CD4-positive, alpha-beta T cell (primary cell): ENCODE measurements at regions not wholly inside any gene's neighbourhood (a gene's known extent, or its start where the extent isn't known, plus 50 kb on each side); places are given as distances from the start of the nearest gene placed in this dataset.
"Not testable (repeated sequence)": the region's sequence is repeated elsewhere in the genome, so short reads cannot be mapped to it uniquely, and the experiment has no call there.

ENCODE experiments used
- ATAC-seq: fragments of 200-7000 bp; cut with Tn5 transposase; one replicate; pipeline ENCODE4 v1.10.0; 2022; ENCODE audit warnings: mild to moderate bottlenecking; ENCODE audit not compliant: poor library complexity
- CTCF ChIA-PET: fragments of 350-600 bp; sonication (Branson Sonifier 250); formaldehyde crosslinking; loops from one replicate; lab custom pipeline; 2021; ENCODE audit warnings: antibody characterized with exemption, inconsistent platforms; lab: Charles Lee
- POLR2A ChIA-PET: fragments of 350-600 bp; sonication (Branson Sonifier 250); formaldehyde crosslinking; loops from one replicate; lab custom pipeline; 2021; ENCODE audit warnings: antibody characterized with exemption, inconsistent platforms; lab: Charles Lee
- DNase-seq, 14 experiments: peaks; one replicate each; pipeline ENCODE4 v3.0.0-alpha.2; 2013 to 2020; ENCODE audit warnings: mixed read lengths in 2 of 14
- H3K27ac ChIP-seq, 2 donors: one replicate each; pipeline versions ENCODE4 v1.5.1 to v1.7.0; 2013; ENCODE audit warnings: low read length in 2 of 2, low read depth in 1 of 2, mild to moderate bottlenecking in 1 of 2
- H3K27me3 ChIP-seq, 2 experiments: 1 replicate in 1 of 2; 2 replicates in 1 of 2; pipeline versions ENCODE4 v1.6.1 to v1.7.0; 2013; ENCODE audit warnings: low read length in 2 of 2, control low read depth in 1 of 2, mild to moderate bottlenecking in 1 of 2, moderate library complexity in 1 of 2; ENCODE audit not compliant: insufficient read depth in 2 of 2, control insufficient read depth in 1 of 2
- H3K36me3 ChIP-seq: one replicate; pipeline ENCODE4 v1.6.1; 2013; ENCODE audit warnings: low read length, control low read depth; ENCODE audit not compliant: insufficient read depth
- H3K4me1 ChIP-seq: one replicate; pipeline ENCODE4 v1.6.1; 2013; ENCODE audit warnings: low read length, control low read depth; ENCODE audit not compliant: insufficient read depth
- H3K4me3 ChIP-seq: one replicate; pipeline ENCODE4 v1.5.1; 2013; ENCODE audit warnings: mild to moderate bottlenecking, low read length, moderate library complexity
- H3K9me3 ChIP-seq, 2 experiments: 1 replicate in 1 of 2; 2 replicates in 1 of 2; pipeline versions ENCODE4 v1.6.1 to v1.7.0; 2013; ENCODE audit warnings: low read length in 2 of 2, mild to moderate bottlenecking in 2 of 2, control low read depth in 1 of 2, moderate library complexity in 1 of 2; ENCODE audit not compliant: control insufficient read depth in 1 of 2, insufficient read depth in 1 of 2
- H3K27ac Mint-ChIP-seq: one replicate; pipeline ENCODE4 v1.8.0; 2020; ENCODE audit warnings: mixed read lengths
- H3K27me3 Mint-ChIP-seq: one replicate; pipeline ENCODE4 v1.8.0; 2021; ENCODE audit warnings: mixed read lengths
- H3K36me3 Mint-ChIP-seq: one replicate; pipeline ENCODE4 v1.8.0; 2021; ENCODE audit warnings: low read depth, mixed read lengths
- H3K4me1 Mint-ChIP-seq: one replicate; pipeline ENCODE4 v1.8.0; 2021; ENCODE audit warnings: low read depth, mixed read lengths
- H3K4me3 Mint-ChIP-seq: one replicate; pipeline ENCODE4 v1.8.0; 2020; ENCODE audit warnings: mild to moderate bottlenecking, mixed read lengths
- H3K9me3 Mint-ChIP-seq: one replicate; pipeline ENCODE4 v1.8.0; 2020; ENCODE audit warnings: mixed read lengths
- intact Hi-C, 2 experiments: fragments of 100-400 bp; cut with DNase I in 1 of 2; cut with micrococcal nuclease in 1 of 2; formaldehyde crosslinking; loops; one replicate each; pipeline versions ENCODE4 v1.15.1 to v1.9.0; 2023 to 2025; cut with DNase I, micrococcal nuclease
- TF ChIP-seq, protein P1 (sequence below): fragments of 200-600 bp; IDR thresholded peaks from one replicate; pipeline ENCODE4 v1.8.0; 2022; ENCODE audit warnings: antibody characterized with exemption, mild to moderate bottlenecking

DNA sequence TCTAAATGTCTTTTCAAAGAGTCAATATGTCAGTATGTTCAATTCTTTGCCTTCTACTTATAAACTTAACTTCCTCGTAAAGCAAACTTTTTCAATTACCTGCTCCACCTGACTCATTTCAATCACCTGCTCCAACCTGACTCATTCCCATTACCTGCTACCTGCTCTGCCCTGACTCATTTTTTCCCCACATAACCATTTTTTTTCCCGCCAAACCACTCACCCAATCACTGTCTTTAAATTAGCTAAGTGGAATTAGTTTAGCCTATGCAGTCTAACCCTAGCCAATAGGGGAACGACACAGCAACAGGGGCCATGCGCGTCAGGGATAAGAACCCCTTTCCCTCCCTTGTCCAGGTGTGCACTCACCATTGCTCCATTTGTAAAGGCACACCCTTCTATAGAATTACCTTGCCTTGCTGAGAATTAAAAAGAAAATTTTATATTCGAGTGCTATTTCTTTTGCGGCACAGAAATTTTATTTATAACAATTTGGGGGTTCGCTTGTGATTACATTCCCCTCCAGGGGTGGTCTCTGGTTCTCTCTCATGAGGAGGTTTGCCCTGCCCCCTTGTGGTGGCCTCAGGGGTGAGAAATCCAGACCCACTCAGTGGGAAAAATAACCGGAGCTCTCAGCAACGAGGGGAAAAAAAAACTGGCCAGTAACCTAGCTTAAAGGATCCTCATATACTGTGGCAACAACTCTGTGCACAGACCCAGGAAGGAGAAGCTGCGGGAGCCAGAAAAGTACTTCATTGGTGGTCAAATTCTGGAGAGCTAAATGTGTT lies 193.1 kb downstream of the ZNF486 start:
- intact Hi-C loops: no loop called here
- ChIA-PET CTCF (no interaction called here), POLR2A (no interaction called here)
- H3K4me1 ChIP-seq: no peaks in the 10 kb centered on the region
- H3K27ac Mint-ChIP-seq: no peak overlapping the region
- ATAC-seq (no peak), DNase-seq (no peak)
- H3K4me3 ChIP-seq: no peak overlapping the region
- H3K9me3 ChIP-seq: peaks cover 4 to 23% of the 10 kb centered on the region in 2 experiments
- no peak overlapping the region for H3K27ac ChIP-seq
- no peaks in the 10 kb centered on the region for H3K27me3 ChIP-seq
- no peaks in the 10 kb centered on the region for H3K36me3 ChIP-seq
- no peaks in the 10 kb centered on the region for H3K36me3 Mint-ChIP-seq
- no peaks in the 10 kb centered on the region for H3K4me1 Mint-ChIP-seq
- H3K9me3 Mint-ChIP-seq: peaks cover 7% of the 10 kb centered on the region
- H3K27me3 Mint-ChIP-seq: no peaks in the 10 kb centered on the region
- TF ChIP-seq, protein P1, sequence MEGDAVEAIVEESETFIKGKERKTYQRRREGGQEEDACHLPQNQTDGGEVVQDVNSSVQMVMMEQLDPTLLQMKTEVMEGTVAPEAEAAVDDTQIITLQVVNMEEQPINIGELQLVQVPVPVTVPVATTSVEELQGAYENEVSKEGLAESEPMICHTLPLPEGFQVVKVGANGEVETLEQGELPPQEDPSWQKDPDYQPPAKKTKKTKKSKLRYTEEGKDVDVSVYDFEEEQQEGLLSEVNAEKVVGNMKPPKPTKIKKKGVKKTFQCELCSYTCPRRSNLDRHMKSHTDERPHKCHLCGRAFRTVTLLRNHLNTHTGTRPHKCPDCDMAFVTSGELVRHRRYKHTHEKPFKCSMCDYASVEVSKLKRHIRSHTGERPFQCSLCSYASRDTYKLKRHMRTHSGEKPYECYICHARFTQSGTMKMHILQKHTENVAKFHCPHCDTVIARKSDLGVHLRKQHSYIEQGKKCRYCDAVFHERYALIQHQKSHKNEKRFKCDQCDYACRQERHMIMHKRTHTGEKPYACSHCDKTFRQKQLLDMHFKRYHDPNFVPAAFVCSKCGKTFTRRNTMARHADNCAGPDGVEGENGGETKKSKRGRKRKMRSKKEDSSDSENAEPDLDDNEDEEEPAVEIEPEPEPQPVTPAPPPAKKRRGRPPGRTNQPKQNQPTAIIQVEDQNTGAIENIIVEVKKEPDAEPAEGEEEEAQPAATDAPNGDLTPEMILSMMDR: no peak
- H3K4me3 Mint-ChIP-seq: no peak overlapping the region

DNA sequence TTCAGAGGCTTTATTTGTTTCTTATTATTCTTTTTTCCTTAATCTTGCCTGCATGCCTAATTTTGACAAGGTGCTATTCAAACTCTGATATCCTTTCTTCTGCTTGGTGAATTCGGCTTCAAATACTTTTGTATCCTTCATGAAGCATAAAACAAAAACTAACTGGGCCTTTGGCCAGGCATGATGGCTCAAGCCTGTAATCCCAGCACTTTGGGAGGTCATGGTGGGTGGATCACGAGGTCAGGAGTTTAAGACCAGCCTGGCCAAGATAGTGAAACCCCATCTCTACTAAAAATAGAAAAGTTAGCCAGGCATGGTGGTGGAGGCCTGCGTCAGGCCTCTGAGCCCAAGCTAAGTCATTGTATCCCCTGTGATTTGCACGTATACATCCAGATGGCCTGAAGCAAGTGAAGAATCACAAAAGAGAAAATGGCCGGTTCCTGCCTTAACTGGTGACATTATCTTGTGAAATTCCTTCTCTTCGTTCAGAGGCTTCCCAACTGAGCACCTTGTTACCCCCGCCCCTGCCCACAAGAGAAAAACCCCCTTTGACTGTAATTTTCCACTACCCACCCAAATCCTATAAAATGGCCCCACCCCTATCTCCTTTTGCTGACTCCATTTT lies 191.9 kb downstream of the ZNF486 start:
- H3K27me3 Mint-ChIP-seq, H3K36me3 ChIP-seq, H3K4me3 ChIP-seq, H3K4me1 Mint-ChIP-seq, H3K27me3 ChIP-seq, H3K4me1 ChIP-seq, ATAC-seq, H3K27ac Mint-ChIP-seq, H3K27ac ChIP-seq, CTCF ChIA-PET, POLR2A ChIA-PET, H3K4me3 Mint-ChIP-seq, DNase-seq, intact Hi-C loops, H3K9me3 Mint-ChIP-seq, H3K36me3 Mint-ChIP-seq: not testable (repeated sequence)
- peaks cover 4 to 22% of the 10 kb centered on the region in 2 experiments for H3K9me3 ChIP-seq

DNA sequence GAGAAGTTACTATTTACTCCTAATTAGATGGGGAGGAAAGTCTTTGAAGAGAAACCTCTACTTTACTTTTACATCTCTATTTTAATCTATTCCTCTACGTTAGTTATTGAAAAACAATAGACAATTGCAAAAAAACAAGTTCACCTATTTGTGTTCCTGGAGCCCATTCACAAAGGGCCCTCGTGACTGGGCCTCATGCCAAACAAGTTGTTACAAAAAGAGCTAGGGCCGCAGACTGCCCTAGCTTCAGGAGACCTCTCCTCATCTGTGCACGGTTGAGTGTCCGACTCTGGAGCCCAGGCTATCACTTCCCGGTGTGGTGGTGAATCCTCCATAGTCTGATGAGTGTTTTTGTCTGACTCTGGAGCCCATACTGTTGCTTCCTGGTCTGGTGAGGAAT lies 190.9 kb downstream of the ZNF486 start:
- no peaks in the 10 kb centered on the region for H3K36me3 ChIP-seq
- ChIA-PET CTCF (no interaction called here), POLR2A (no interaction called here)
- H3K9me3 Mint-ChIP-seq: peaks cover 7% of the 10 kb centered on the region
- no peaks in the 10 kb centered on the region for H3K27me3 ChIP-seq
- no peak overlapping the region for H3K4me3 Mint-ChIP-seq
- TF ChIP-seq, protein P1: no peak
- intact Hi-C loops: no loop called here
- no peaks in the 10 kb centered on the region for H3K27me3 Mint-ChIP-seq
- H3K36me3 Mint-ChIP-seq: no peaks in the 10 kb centered on the region
- H3K27ac Mint-ChIP-seq: no peak overlapping the region
- H3K4me3 ChIP-seq: no peak overlapping the region
- DNase-seq (no peak), ATAC-seq (no peak)
- H3K9me3 ChIP-seq: peaks cover 4 to 28% of the 10 kb centered on the region in 2 experiments
- no peaks in the 10 kb centered on the region for H3K4me1 ChIP-seq
- no peak overlapping the region for H3K27ac ChIP-seq
- no peaks in the 10 kb centered on the region for H3K4me1 Mint-ChIP-seq
